HepG2 (cell line): ENCODE measurements at regions not wholly inside any gene's neighbourhood (a gene's known extent, or its start where the extent isn't known, plus 50 kb on each side); places are given as distances from the start of the nearest gene placed in this dataset.

ENCODE experiments used
- ATAC-seq: fragments of 200-7000 bp; cut with Tn5 transposase; 3 replicates; pipeline ENCODE4 v1.9.1; 2020; ENCODE audit warnings: mild to moderate bottlenecking, moderate library complexity
- BruUV-seq: library from RNA; stranded (reverse); fragments of 400-500 nt; replicated peaks from 2 replicates; lab custom pipeline; 2021; lab: Mats Ljungman, UMichigan
- CTCF ChIA-PET: fragments of 300-600 bp; formaldehyde crosslinking; extraction: SDS; loops from one replicate; lab custom pipeline; 2021; ENCODE audit warnings: low total read pairs, inconsistent platforms, low intra/inter-chr PET ratio; lab: Yijun Ruan, JAX
- POLR2A ChIA-PET: fragments of 350-600 bp; sonication (Branson Sonifier 250); formaldehyde crosslinking; loops from one replicate; lab custom pipeline; 2020; ENCODE audit warnings: antibody characterized with exemption, inconsistent platforms; lab: Yijun Ruan, JAX
- DNase-seq: peaks from one replicate; pipeline ENCODE4 v3.0.0-alpha.2; 2015; ENCODE audit warnings: low spot score
- FAIRE-seq: peaks from 3 replicates; lab custom pipeline; 2011; peaks lifted over from hg19 to GRCh38; lab: Jason Lieb, UNC
- H2AFZ ChIP-seq: one replicate; pipeline ENCODE4 v1.6.1; 2011; ENCODE audit warnings: low read length, inconsistent platforms
- H3K27ac ChIP-seq: fragments of 300-600 bp; 3 replicates; pipeline ENCODE4 v1.8.0; 2011; ENCODE audit warnings: mixed run types, mild to moderate bottlenecking, mixed read lengths, low read length, inconsistent platforms; ENCODE audit not compliant: insufficient read depth; ENCODE audit errors: extremely low read length
- H3K27me3 ChIP-seq, 2 experiments: fragments of 200-600 bp in 1 of 2; 2 replicates in 1 of 2; 3 replicates in 1 of 2; pipeline versions ENCODE4 v1.6.0 to v1.8.0; 2011; ENCODE audit warnings: low read length in 2 of 2, mild to moderate bottlenecking in 2 of 2, moderate library complexity in 2 of 2, inconsistent platforms in 1 of 2; ENCODE audit not compliant: insufficient read depth in 2 of 2, control insufficient read depth in 1 of 2
- H3K36me3 ChIP-seq, 2 experiments: fragments of 200-600 bp in 1 of 2; replicated peaks in 1 of 2; 2 replicates in 1 of 2; 3 replicates in 1 of 2; pipeline versions ENCODE4 v1.5.1 to v1.8.0; 2011; ENCODE audit warnings: low read length in 2 of 2, inconsistent platforms in 1 of 2; ENCODE audit not compliant: insufficient read depth in 2 of 2, control insufficient read depth in 1 of 2
- H3K4me1 ChIP-seq: 2 replicates; pipeline ENCODE4 v1.5.1; 2012; ENCODE audit warnings: low read length, inconsistent platforms; ENCODE audit not compliant: insufficient read depth
- H3K4me2 ChIP-seq: 2 replicates; pipeline ENCODE4 v1.6.0; 2011; ENCODE audit warnings: low read depth, low read length, inconsistent platforms
- H3K4me3 ChIP-seq, 3 experiments: fragments of 200-600 bp in 1 of 3; sonication (generic), shearing (Covaris generic) in 1 of 3; replicated peaks in 1 of 3; 2 replicates each; pipeline ENCODE4 v1.5.1; 2011 to 2016; ENCODE audit warnings: low read length in 3 of 3, inconsistent platforms in 2 of 3, low read depth in 2 of 3, mild to moderate bottlenecking in 2 of 3, control low read depth in 1 of 3, mixed read lengths in 1 of 3; ENCODE audit not compliant: insufficient read depth in 1 of 3
- H3K79me2 ChIP-seq: one replicate; pipeline ENCODE4 v1.6.1; 2011; ENCODE audit warnings: low read length, inconsistent platforms; ENCODE audit not compliant: insufficient read depth
- H3K9ac ChIP-seq: 2 replicates; pipeline ENCODE4 v1.6.0; 2011; ENCODE audit warnings: mild to moderate bottlenecking, low read depth, low read length, inconsistent platforms; ENCODE audit not compliant: insufficient read depth
- H3K9me3 ChIP-seq: 2 replicates; pipeline ENCODE4 v1.5.1; 2012; ENCODE audit warnings: mild to moderate bottlenecking, low read length
- H4K20me1 ChIP-seq: 2 replicates; pipeline ENCODE4 v1.6.0; 2011; ENCODE audit warnings: inconsistent platforms, mild to moderate bottlenecking, low read length, moderate library complexity; ENCODE audit not compliant: insufficient read depth
- CBFB ChIP-seq: sonication (generic); formaldehyde crosslinking; IDR thresholded peaks from 2 replicates; pipeline ENCODE4 v1.4.0; 2020; ENCODE audit warnings: missing genetic modification reagents
- DPF2 ChIP-seq: sonication (generic); formaldehyde crosslinking; IDR thresholded peaks from 2 replicates; pipeline ENCODE4 v1.4.0; 2020; ENCODE audit warnings: mild to moderate bottlenecking, low read depth, missing genetic modification reagents, borderline replicate concordance
- POLR2AphosphoS2 ChIP-seq: IDR thresholded peaks from 2 replicates; pipeline ENCODE4 v1.6.1; 2011; ENCODE audit warnings: low read depth, low read length, improper control_type of control experiment
- SCMH1 ChIP-seq: sonication (generic); formaldehyde crosslinking; IDR thresholded peaks from 2 replicates; pipeline ENCODE4 v1.9.0; 2021; ENCODE audit warnings: missing genetic modification reagents, mild to moderate bottlenecking, borderline replicate concordance
- ZBTB39 ChIP-seq: sonication (generic); formaldehyde crosslinking; IDR thresholded peaks from 2 replicates; pipeline ENCODE4 v1.5.0; 2020; ENCODE audit warnings: missing genetic modification reagents
- ZMYM3 ChIP-seq: sonication (generic); formaldehyde crosslinking; IDR thresholded peaks from 2 replicates; pipeline ENCODE4 v1.5.1; 2020; ENCODE audit warnings: mild to moderate bottlenecking, missing genetic modification reagents
- ZNF17 ChIP-seq: sonication (generic); formaldehyde crosslinking; IDR thresholded peaks from 2 replicates; pipeline ENCODE4 v1.5.0; 2020; ENCODE audit warnings: mild to moderate bottlenecking, missing genetic modification reagents
- ZNF782 ChIP-seq: sonication (generic); formaldehyde crosslinking; IDR thresholded peaks from 2 replicates; pipeline ENCODE4 v1.4.0; 2020; ENCODE audit warnings: missing genetic modification reagents, mild to moderate bottlenecking, borderline replicate concordance
- in situ Hi-C: cut with HindIII; loops from 2 replicates; pipeline ENCODE4 v1.10.0; 2017; ENCODE audit warnings: low pct_unique_long_range_greater_than_20kb; ENCODE audit not compliant: extremely low pct_ligation_motif_present
- intact Hi-C: fragments of 100-400 bp; cut with micrococcal nuclease; formaldehyde crosslinking; loops from one replicate; pipeline ENCODE4 v1.10.0; 2022; ENCODE audit not compliant: unreplicated experiment
- TF ChIP-seq, protein P1 (sequence below): sonication (generic); formaldehyde crosslinking; IDR thresholded peaks from 2 replicates; pipeline ENCODE4 v1.4.0; 2020; ENCODE audit warnings: missing genetic modification reagents
- TF ChIP-seq, protein P2 (sequence below): IDR thresholded peaks from 2 replicates; pipeline ENCODE4 v1.6.1; 2016; ENCODE audit warnings: low read depth

DNA sequence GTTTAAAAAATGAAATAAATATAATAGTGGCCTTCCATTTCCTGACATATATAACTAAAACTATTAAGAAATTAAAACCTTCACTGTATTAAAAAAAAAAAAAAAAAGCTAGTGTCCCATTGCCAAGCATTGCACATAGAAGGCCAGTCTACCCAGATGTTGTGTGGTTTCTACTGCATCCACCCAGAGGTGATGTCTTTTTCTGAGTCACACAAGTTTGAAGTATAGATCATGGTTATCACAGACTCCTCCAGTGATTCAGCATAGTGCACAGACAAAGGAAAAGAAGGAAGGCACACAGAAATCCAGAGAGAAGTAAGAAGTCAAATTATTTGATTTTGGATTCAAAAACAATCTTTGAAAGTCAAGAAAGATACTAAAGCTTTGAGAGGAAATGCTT is 429.0 kb downstream of the ETV1 start:
- in situ Hi-C loops = no loop called here
- BruUV-seq = no TSS peak
- POLR2A ChIA-PET = no interaction called here
- TF ChIP-seq, protein P1, sequence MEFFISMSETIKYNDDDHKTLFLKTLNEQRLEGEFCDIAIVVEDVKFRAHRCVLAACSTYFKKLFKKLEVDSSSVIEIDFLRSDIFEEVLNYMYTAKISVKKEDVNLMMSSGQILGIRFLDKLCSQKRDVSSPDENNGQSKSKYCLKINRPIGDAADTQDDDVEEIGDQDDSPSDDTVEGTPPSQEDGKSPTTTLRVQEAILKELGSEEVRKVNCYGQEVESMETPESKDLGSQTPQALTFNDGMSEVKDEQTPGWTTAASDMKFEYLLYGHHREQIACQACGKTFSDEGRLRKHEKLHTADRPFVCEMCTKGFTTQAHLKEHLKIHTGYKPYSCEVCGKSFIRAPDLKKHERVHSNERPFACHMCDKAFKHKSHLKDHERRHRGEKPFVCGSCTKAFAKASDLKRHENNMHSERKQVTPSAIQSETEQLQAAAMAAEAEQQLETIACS (CRISPR knock-in tag) = no peak
- no peak for TF ChIP-seq POLR2AphosphoS2
- TF ChIP-seq DPF2 (CRISPR knock-in tag) = no peak
- TF ChIP-seq, protein P2, sequence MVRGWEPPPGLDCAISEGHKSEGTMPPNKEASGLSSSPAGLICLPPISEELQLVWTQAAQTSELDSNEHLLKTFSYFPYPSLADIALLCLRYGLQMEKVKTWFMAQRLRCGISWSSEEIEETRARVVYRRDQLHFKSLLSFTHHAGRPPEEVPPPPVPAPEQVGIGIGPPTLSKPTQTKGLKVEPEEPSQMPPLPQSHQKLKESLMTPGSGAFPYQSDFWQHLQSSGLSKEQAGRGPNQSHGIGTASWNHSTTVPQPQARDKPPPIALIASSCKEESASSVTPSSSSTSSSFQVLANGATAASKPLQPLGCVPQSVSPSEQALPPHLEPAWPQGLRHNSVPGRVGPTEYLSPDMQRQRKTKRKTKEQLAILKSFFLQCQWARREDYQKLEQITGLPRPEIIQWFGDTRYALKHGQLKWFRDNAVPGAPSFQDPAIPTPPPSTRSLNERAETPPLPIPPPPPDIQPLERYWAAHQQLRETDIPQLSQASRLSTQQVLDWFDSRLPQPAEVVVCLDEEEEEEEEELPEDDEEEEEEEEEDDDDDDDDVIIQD = no peak
- TF ChIP-seq CBFB (CRISPR knock-in tag) = no peak
- no peak for TF ChIP-seq ZMYM3 (CRISPR knock-in tag)
- TF ChIP-seq ZNF782 = no peak
- no peak for TF ChIP-seq ZBTB39 (CRISPR knock-in tag)
- no peak for TF ChIP-seq SCMH1 (CRISPR knock-in tag)
- no peak for TF ChIP-seq ZNF17 (CRISPR knock-in tag)
- peaks cover 67% of the 10 kb centered on the region for H3K9me3 ChIP-seq
- CTCF ChIA-PET = no interaction called here
- no peaks in the 10 kb centered on the region for H4K20me1 ChIP-seq
- ATAC-seq = no peak
- no peaks in the 10 kb centered on the region for H3K4me1 ChIP-seq
- no peak overlapping the region for H3K9ac ChIP-seq
- no peak overlapping the region for H2AFZ ChIP-seq
- intact Hi-C loops = no loop called here
- H3K4me3 ChIP-seq = no peak overlapping the region
- no peak overlapping the region for H3K4me2 ChIP-seq
- H3K27ac ChIP-seq = no peak overlapping the region
- H3K79me2 ChIP-seq = no peaks in the 10 kb centered on the region
- FAIRE-seq = no peak
- H3K36me3 ChIP-seq = no peaks in the 10 kb centered on the region
- DNase-seq = no peak
- no peaks in the 10 kb centered on the region for H3K27me3 ChIP-seq
